HG02884 (cell line): ENCODE measurements at regions not wholly inside any gene's neighbourhood (a gene's known extent, or its start where the extent isn't known, plus 50 kb on each side); places are given as distances from the start of the nearest gene placed in this dataset.
"Not testable (repeated sequence)": the region's sequence is repeated elsewhere in the genome, so short reads cannot be mapped to it uniquely, and the experiment has no call there.

Experiments used
- ATAC-seq: cut with Tn5 transposase; IDR thresholded peaks from one replicate; pipeline ENCODE4 v1.9.1; 2021; ENCODE audit warnings: mild to moderate bottlenecking, moderate library complexity; ENCODE audit not compliant: unreplicated experiment

- no peak for ATAC-seq
These were observed 116.3 kb upstream of the SERPINE2 start for GRCh38 chr2:224155371-224155770.

DNA sequence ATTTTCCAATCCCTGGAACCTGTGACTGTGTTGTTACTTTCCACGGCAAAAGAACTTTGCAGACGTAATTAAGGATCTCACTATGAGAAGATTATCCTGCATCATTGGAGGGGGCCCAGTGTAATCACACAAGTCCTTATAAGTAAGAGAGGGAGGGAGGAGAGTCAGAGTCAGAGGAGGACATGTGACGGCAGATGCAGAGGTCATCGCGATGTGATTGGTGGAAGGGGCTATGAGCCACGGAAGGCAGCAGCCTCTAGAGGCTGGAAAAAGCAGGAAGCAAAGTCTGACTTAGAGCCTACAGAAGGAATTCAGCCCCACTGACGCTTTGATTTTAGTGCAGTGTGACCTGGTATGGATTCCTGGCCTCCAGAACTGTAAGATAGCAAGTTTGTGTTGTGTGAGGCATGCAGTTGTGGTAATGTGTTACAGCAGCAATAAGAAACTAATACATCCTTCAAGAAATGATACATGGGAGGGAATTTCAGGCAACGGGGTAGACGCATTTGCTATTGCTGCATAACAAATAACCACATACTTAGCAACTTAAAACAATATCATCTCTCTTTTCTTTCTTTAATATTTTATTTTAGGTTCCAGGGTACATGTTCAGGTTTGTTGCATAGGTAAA is 112.7 kb upstream of the SERPINE2 start:
- ATAC-seq = no peak

- ATAC-seq = no peak
These were observed 112.1 kb upstream of the SERPINE2 start for GRCh38 chr2:224151161-224151560.

- not testable (repeated sequence) for ATAC-seq
These were observed 109.0 kb upstream of the SERPINE2 start for GRCh38 chr2:224148058-224148457.

- ATAC-seq = no peak
These were observed 108.1 kb upstream of the SERPINE2 start for GRCh38 chr2:224147174-224147573.

- ATAC-seq = no peak
These were observed 107.5 kb upstream of the SERPINE2 start for GRCh38 chr2:224146356-224147160.

GRCh38 chr2:224145751-224146355 is 106.8 kb upstream of the SERPINE2 start:
- ATAC-seq = no peak

DNA sequence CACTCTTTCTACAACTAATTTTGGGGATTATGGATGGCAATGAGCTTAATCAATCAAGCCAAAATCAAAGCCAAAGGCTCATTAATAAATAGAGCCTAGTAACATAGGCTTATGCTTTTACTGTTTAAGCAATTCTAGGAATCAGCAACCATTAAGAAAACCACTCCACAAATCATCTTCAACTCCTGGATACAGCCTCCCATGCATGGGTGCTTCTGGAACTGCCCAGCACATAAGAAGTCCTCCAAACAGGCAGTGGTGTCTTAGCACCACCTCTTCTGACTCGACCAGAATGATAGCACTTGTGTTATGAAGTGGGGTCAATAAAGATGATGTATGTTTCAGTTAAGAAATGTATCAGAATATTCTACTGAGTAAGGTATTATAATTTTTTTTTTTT is 104.4 kb upstream of the SERPINE2 start:
- ATAC-seq = no peak

DNA sequence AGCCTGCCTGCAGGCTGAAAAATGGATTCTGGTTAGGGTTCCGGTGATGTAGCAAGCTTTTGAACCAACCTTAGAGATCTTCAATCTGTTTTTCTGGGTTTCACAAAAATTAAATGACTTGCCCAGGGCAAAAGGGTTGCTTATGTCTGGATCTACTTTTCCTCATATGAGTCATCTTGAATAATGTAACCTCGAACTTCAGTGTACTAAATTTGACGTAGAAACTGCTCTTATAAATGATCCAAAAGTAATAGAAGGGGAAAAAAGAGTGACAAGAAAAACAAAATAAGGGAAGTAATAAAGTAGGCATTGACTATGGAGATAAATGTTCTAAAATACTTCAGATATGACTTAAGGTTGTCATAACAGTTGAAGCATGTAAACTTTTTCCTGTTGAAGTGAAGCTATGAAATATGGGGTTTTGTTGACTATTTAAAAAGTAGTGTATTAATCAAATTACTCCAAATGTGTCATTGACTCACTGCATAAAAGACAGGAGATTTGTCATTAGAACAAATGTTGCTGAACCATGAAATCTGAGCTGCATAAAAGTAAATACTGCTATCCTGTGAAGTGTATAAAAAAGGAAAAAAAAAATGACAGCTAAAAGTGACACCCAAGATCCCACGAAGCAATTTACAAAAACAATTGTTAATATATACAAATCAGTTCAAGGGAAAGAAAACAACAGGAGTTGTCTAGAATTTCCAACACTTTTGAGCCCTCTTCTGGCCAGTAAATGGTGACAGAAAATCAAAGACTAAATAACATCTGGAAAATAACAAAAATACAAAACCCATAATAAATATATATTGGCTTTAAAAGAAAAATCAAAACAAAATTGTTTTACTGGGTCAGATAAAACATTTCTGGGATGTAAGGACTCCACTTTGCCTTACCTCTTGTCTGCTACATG is 103.6 kb upstream of the SERPINE2 start:
- ATAC-seq = no peak

GRCh38 chr2:224141304-224141703 is 102.2 kb upstream of the SERPINE2 start:
- ATAC-seq = no peak

- ATAC-seq = no peak
These were observed 98.1 kb upstream of the SERPINE2 start for GRCh38 chr2:224137208-224137607.

GRCh38 chr2:224136396-224136795 is 97.3 kb upstream of the SERPINE2 start:
- ATAC-seq = no peak

- no peak for ATAC-seq
These were observed 96.8 kb upstream of the SERPINE2 start for GRCh38 chr2:224135881-224136280.

- no peak for ATAC-seq
These were observed 95.1 kb upstream of the SERPINE2 start for GRCh38 chr2:224134003-224134734.

- no peak for ATAC-seq
These were observed 94.3 kb upstream of the SERPINE2 start for GRCh38 chr2:224133387-224133786.

DNA sequence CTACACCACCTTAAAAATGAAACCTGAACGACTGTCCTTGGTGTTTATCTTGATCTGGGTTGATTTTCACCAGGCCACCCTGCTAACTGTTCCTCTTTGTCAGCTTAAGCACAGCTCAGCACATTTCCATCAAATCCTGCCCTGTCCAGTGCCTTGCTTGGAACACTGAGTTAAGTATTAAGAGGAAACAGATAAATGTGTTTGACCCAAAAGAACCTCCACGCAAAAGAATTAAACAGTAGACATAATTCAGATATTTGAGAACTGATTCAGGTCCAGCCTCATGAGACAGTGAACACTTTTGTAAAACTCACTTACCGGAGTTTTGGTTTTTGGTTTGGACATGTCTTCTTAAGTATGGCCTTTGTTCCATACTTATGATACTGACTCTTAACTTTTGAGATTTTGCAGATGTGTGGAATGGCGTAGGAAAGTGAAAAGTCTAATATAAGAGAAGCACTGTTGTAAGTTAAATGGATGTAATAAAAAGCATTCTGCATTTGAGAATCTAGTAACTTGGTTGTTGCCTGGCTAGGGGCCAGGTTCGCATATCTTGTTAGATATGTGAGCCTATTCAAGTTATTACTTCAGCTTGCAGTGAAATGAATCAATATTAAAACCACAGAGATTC is 88.9 kb upstream of the SERPINE2 start:
- ATAC-seq = no peak

- no peak for ATAC-seq
These were observed 87.4 kb upstream of the SERPINE2 start for GRCh38 chr2:224126440-224126839.

DNA sequence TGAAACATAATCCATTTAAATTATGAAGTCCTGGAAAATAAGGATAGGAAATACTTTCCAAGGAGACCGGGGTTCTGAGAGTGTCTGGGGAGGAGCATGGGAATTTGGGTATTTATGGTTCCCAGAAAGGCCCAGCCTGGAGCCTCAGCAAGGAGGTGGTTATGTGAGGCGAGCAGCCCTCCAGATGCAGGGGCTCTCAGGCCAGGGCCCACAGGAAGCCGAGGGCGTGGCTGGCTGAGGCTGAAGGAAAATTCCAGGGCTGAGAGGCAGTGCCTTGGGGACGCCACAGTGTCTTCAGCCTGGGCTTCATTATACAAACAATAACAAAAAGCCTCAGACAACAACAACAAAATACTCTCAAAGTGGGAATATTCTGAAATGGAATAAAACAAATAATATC is 86.9 kb upstream of the SERPINE2 start:
- ATAC-seq = no peak

DNA sequence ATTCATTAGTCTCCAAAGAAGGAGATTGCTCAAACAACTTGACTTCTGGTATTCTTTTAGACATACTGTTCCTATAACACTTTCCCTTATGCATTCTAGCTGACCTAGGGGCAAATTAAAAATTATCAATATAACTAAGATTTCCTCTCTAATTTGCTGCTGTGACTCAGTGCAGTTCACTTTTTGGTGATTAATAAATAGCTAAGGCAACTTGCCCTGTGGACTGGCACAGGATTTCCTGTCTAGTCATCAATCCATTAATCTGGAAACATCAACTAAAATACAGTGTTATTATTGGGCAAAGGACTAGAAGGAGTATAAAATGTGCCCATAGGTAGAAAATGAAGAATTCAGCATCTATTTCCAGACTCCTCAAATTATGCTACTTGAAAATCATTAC is 83.5 kb upstream of the SERPINE2 start:
- no peak for ATAC-seq
